Central memory CD8-positive, alpha-beta T cell (primary cell): ENCODE measurements at regions not wholly inside any gene's neighbourhood (a gene's known extent, or its start where the extent isn't known, plus 50 kb on each side); places are given as distances from the start of the nearest gene placed in this dataset.

Experiments used
- ATAC-seq: fragments of 150-1000 bp; cut with Tn5 transposase; replicated peaks from 2 replicates; pipeline ENCODE4 v1.10.0; 2022; ENCODE audit warnings: mild to moderate bottlenecking, moderate FRiP score, moderate number of reproducible peaks; ENCODE audit not compliant: poor library complexity, severe bottlenecking; ENCODE audit errors: extremely low read depth
- DNase-seq, 2 donors: peaks; one replicate each; pipeline ENCODE4 v3.0.0; 2021; ENCODE audit warnings: low spot score in 2 of 2
- H3K27ac Mint-ChIP-seq: one replicate; pipeline ENCODE4 v1.8.0; 2022; ENCODE audit warnings: low read depth, mild to moderate bottlenecking, moderate library complexity, mixed read lengths
- H3K27me3 Mint-ChIP-seq: one replicate; pipeline ENCODE4 v1.8.0; 2022; ENCODE audit warnings: mixed read lengths
- H3K36me3 Mint-ChIP-seq: one replicate; pipeline ENCODE4 v1.8.0; 2022; ENCODE audit warnings: mild to moderate bottlenecking, moderate library complexity, mixed read lengths; ENCODE audit not compliant: insufficient read depth
- H3K4me1 Mint-ChIP-seq: one replicate; pipeline ENCODE4 v1.8.0; 2022; ENCODE audit warnings: mixed read lengths
- H3K4me3 Mint-ChIP-seq: one replicate; pipeline ENCODE4 v1.8.0; 2022; ENCODE audit warnings: mild to moderate bottlenecking, moderate library complexity, mixed read lengths
- H3K9me3 Mint-ChIP-seq: one replicate; pipeline ENCODE4 v1.8.0; 2022; ENCODE audit warnings: mixed read lengths

- peak overlapping the region; percentile 22 for H3K27ac Mint-ChIP-seq
- H3K9me3 Mint-ChIP-seq: no peaks in the 10 kb centered on the region
These were observed 111.8 kb upstream of the TNFAIP3 start for GRCh38 chr6:137755284-137755683.

GRCh38 chr6:137756788-137757187 is 110.3 kb upstream of the TNFAIP3 start:
- Mint-ChIP-seq H3K27ac (no peak overlapping the region), H3K27me3 (peaks cover 13% of the 10 kb centered on the region), H3K4me3 (no peak overlapping the region), H3K36me3 (peaks cover 1% of the 10 kb centered on the region), H3K9me3 (no peaks in the 10 kb centered on the region), H3K4me1 (peaks cover 7% of the 10 kb centered on the region)
- DNase-seq (no peak), ATAC-seq (no peak)

More at GRCh38 chr6:137755284-137755683, 111.8 kb upstream of the TNFAIP3 start:
- DNase-seq: no peak
- H3K4me1 Mint-ChIP-seq: no peaks in the 10 kb centered on the region
- ATAC-seq: no peak
- no peak overlapping the region for H3K4me3 Mint-ChIP-seq
- H3K27me3 Mint-ChIP-seq: peaks cover 19% of the 10 kb centered on the region
- H3K36me3 Mint-ChIP-seq: peaks cover 1% of the 10 kb centered on the region

- Mint-ChIP-seq H3K27me3 (peaks cover 3% of the 10 kb centered on the region), H3K4me1 (peaks cover 17% of the 10 kb centered on the region), H3K27ac (no peak overlapping the region), H3K36me3 (peaks cover 1% of the 10 kb centered on the region), H3K4me3 (no peak overlapping the region), H3K9me3 (peaks cover 6% of the 10 kb centered on the region)
- ATAC-seq (no peak), DNase-seq (no peak)
These were observed 108.4 kb upstream of the TNFAIP3 start for GRCh38 chr6:137758661-137759060.

GRCh38 chr6:137759624-137760023 is 107.4 kb upstream of the TNFAIP3 start:
- H3K36me3 Mint-ChIP-seq: peaks cover 1% of the 10 kb centered on the region
- ATAC-seq (no peak), DNase-seq (no peak)
- peaks cover 17% of the 10 kb centered on the region for H3K4me1 Mint-ChIP-seq
- no peak overlapping the region for H3K4me3 Mint-ChIP-seq
- H3K27ac Mint-ChIP-seq: no peak overlapping the region
- H3K27me3 Mint-ChIP-seq: no peaks in the 10 kb centered on the region
- peaks cover 6% of the 10 kb centered on the region for H3K9me3 Mint-ChIP-seq

GRCh38 chr6:137761072-137761471 is 106.0 kb upstream of the TNFAIP3 start:
- no peak for ATAC-seq
- H3K9me3 Mint-ChIP-seq: peaks cover 6% of the 10 kb centered on the region
- H3K4me1 Mint-ChIP-seq: peaks cover 17% of the 10 kb centered on the region
- no peak overlapping the region for H3K4me3 Mint-ChIP-seq
- H3K36me3 Mint-ChIP-seq: no peaks in the 10 kb centered on the region
- H3K27ac Mint-ChIP-seq: peak overlapping the region; percentile 89
- no peak for DNase-seq
- no peaks in the 10 kb centered on the region for H3K27me3 Mint-ChIP-seq

- peaks cover 6% of the 10 kb centered on the region for H3K9me3 Mint-ChIP-seq
- no peaks in the 10 kb centered on the region for H3K36me3 Mint-ChIP-seq
- ATAC-seq (no peak), DNase-seq (no peak)
- H3K4me1 Mint-ChIP-seq: peaks cover 17% of the 10 kb centered on the region
- H3K27me3 Mint-ChIP-seq: no peaks in the 10 kb centered on the region
- peak overlapping the region; percentile 89 for H3K27ac Mint-ChIP-seq
- no peak overlapping the region for H3K4me3 Mint-ChIP-seq
These were observed 105.6 kb upstream of the TNFAIP3 start for GRCh38 chr6:137761487-137761886.

GRCh38 chr6:137762168-137763090 is 104.6 kb upstream of the TNFAIP3 start:
- H3K4me1 Mint-ChIP-seq: peaks cover 17% of the 10 kb centered on the region
- peaks cover 6% of the 10 kb centered on the region for H3K9me3 Mint-ChIP-seq
- ATAC-seq: peak; percentile 88
- DNase-seq: no peak
- no peaks in the 10 kb centered on the region for H3K36me3 Mint-ChIP-seq
- H3K27ac Mint-ChIP-seq: peak overlapping the region; percentile 89
- H3K27me3 Mint-ChIP-seq: no peaks in the 10 kb centered on the region
- no peak overlapping the region for H3K4me3 Mint-ChIP-seq

- Mint-ChIP-seq H3K36me3 (no peaks in the 10 kb centered on the region), H3K27ac (peak overlapping the region; percentile 89), H3K27me3 (no peaks in the 10 kb centered on the region), H3K4me3 (no peak overlapping the region), H3K9me3 (peaks cover 6% of the 10 kb centered on the region), H3K4me1 (peaks cover 25% of the 10 kb centered on the region)
- ATAC-seq (no peak), DNase-seq (no peak)
These were observed 103.6 kb upstream of the TNFAIP3 start for GRCh38 chr6:137763436-137763835.

- ATAC-seq: no peak
- H3K36me3 Mint-ChIP-seq: no peaks in the 10 kb centered on the region
- no peak for DNase-seq
- H3K4me3 Mint-ChIP-seq: no peak overlapping the region
- peaks cover 26% of the 10 kb centered on the region for H3K4me1 Mint-ChIP-seq
- peak overlapping the region; percentile 89 for H3K27ac Mint-ChIP-seq
- H3K27me3 Mint-ChIP-seq: no peaks in the 10 kb centered on the region
- H3K9me3 Mint-ChIP-seq: peaks cover 6% of the 10 kb centered on the region
These were observed 103.2 kb upstream of the TNFAIP3 start for GRCh38 chr6:137763886-137764285.

- Mint-ChIP-seq H3K27me3 (no peaks in the 10 kb centered on the region), H3K9me3 (peaks cover 6% of the 10 kb centered on the region), H3K4me1 (peaks cover 26% of the 10 kb centered on the region), H3K36me3 (no peaks in the 10 kb centered on the region), H3K4me3 (no peak overlapping the region), H3K27ac (peak overlapping the region; percentile 89)
- no peak for DNase-seq
- no peak for ATAC-seq
These were observed 102.6 kb upstream of the TNFAIP3 start for GRCh38 chr6:137764464-137764863.

- no peaks in the 10 kb centered on the region for H3K36me3 Mint-ChIP-seq
- ATAC-seq: no peak
- H3K27me3 Mint-ChIP-seq: no peaks in the 10 kb centered on the region
- H3K4me1 Mint-ChIP-seq: peaks cover 26% of the 10 kb centered on the region
- peak overlapping the region; percentile 89 for H3K27ac Mint-ChIP-seq
- H3K9me3 Mint-ChIP-seq: peaks cover 6% of the 10 kb centered on the region
- DNase-seq: no peak
- no peak overlapping the region for H3K4me3 Mint-ChIP-seq
These were observed 102.0 kb upstream of the TNFAIP3 start for GRCh38 chr6:137765059-137765458.

- H3K9me3 Mint-ChIP-seq: peaks cover 6% of the 10 kb centered on the region
- H3K27me3 Mint-ChIP-seq: no peaks in the 10 kb centered on the region
- no peak overlapping the region for H3K4me3 Mint-ChIP-seq
- no peaks in the 10 kb centered on the region for H3K36me3 Mint-ChIP-seq
- peak overlapping the region; percentile 10 for H3K27ac Mint-ChIP-seq
- ATAC-seq: no peak
- no peak for DNase-seq
- H3K4me1 Mint-ChIP-seq: peaks cover 19% of the 10 kb centered on the region
These were observed 100.3 kb upstream of the TNFAIP3 start for GRCh38 chr6:137766596-137767370.
